ENCODE measurements at regions not wholly inside any gene's neighbourhood (a gene's known extent, or its start where the extent isn't known, plus 50 kb on each side); places are given as distances from the start of the nearest gene placed in this dataset.

DNA sequence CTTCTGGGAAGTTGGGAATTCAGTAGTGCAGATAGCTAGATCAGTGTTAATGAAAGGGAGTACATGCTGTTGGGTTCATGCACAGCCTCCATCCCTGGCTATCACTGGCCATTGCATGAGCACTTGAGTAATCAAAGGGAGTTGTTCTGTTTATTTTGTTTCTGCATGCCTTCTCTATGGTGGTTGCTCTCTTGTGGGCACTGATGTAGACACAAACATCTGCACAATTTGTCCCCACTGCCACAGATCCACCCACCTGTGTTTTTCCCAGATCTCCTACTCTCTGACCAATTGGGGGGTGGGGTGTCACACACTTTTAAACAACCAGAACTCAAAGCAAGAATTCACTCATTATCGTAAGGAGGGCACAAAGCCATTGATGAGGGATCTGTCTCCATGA is 89.7 kb upstream of the DHRS4 start:
- H3K27ac ChIP-seq (ENCODE audit: low read length): no peak overlapping the region
- H3K36me3 ChIP-seq (ENCODE audit: control insufficient read depth in 1 of 2, insufficient read depth in 2 of 2, low read length in 2 of 2): no peaks in the 10 kb centered on the region
- H3K4me3 ChIP-seq (ENCODE audit: low read depth in 1 of 2, low read length in 2 of 2): no peak overlapping the region
- H3K27me3 ChIP-seq (ENCODE audit: low read depth, low read length): no peaks in the 10 kb centered on the region
- no peaks in the 10 kb centered on the region for H3K9me3 ChIP-seq (ENCODE audit: control insufficient read depth in 1 of 2, low read length in 2 of 2)
- H3K4me1 ChIP-seq (ENCODE audit: control insufficient read depth in 1 of 2, insufficient read depth in 2 of 2, low read length in 2 of 2): no peaks in the 10 kb centered on the region

DNA sequence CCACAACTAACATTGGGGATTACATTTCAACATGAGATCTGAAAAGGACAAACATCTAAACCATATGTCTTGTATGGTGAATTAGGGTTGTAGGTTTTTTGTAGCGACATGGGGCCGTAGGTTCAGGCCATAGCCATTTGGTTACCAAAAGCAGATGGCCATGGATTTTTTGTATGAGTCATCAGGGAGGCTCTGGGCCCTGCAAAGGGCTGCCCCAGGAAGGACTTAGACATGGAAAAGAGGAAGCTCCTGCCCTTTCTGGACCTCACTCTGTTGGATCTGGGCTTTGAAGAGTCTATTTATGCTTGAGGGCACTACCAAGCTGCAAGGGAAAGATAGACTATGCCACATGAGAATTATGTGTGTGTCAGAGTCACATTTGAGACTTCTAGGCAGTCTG is 89.3 kb upstream of the DHRS4 start:
- Histone ChIP-seq H3K27ac (ENCODE audit: low read length) (no peak overlapping the region), H3K4me1 (ENCODE audit: control insufficient read depth in 1 of 2, insufficient read depth in 2 of 2, low read length in 2 of 2) (no peaks in the 10 kb centered on the region)

DNA sequence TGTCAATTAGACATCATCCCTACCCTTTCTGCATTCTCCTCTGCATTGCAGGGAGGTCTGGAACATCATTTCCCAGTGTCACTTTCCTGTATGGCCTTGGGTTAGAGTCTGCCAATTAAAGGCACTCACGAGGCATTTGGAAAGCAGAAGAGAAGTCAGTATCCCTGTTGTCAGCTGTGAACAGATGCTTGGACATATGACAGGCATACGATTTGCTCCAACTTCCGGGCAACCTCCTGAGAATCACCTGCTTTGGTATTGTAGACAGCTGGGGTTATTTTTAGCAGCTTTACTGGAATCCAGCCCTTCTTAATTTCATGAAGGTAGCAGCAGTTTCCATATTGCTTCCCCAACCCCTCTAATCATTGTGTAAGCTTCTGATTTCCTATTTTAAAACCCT is 88.7 kb upstream of the DHRS4 start:
- H3K9me3 ChIP-seq (ENCODE audit: control insufficient read depth in 1 of 2, low read length in 2 of 2): no peaks in the 10 kb centered on the region
- H3K4me1 ChIP-seq (ENCODE audit: control insufficient read depth in 1 of 2, insufficient read depth in 2 of 2, low read length in 2 of 2): no peaks in the 10 kb centered on the region
- H3K27me3 ChIP-seq (ENCODE audit: low read depth, low read length): no peaks in the 10 kb centered on the region
- no peak overlapping the region for H3K27ac ChIP-seq (ENCODE audit: low read length)
- H3K4me3 ChIP-seq (ENCODE audit: low read depth in 1 of 2, low read length in 2 of 2): no peak overlapping the region
- H3K36me3 ChIP-seq (ENCODE audit: control insufficient read depth in 1 of 2, insufficient read depth in 2 of 2, low read length in 2 of 2): no peaks in the 10 kb centered on the region

More for the DNA sequence above, 89.3 kb upstream of the DHRS4 start:
- Histone ChIP-seq H3K9me3 (ENCODE audit: control insufficient read depth in 1 of 2, low read length in 2 of 2) (no peaks in the 10 kb centered on the region), H3K36me3 (ENCODE audit: control insufficient read depth in 1 of 2, insufficient read depth in 2 of 2, low read length in 2 of 2) (no peaks in the 10 kb centered on the region), H3K4me3 (ENCODE audit: low read depth in 1 of 2, low read length in 2 of 2) (no peak overlapping the region), H3K27me3 (ENCODE audit: low read depth, low read length) (no peaks in the 10 kb centered on the region)

GRCh38 chr14:23865502-23865901 is 88.1 kb upstream of the DHRS4 start:
- Histone ChIP-seq H3K4me1 (ENCODE audit: control insufficient read depth in 1 of 2, insufficient read depth in 2 of 2, low read length in 2 of 2) (no peaks in the 10 kb centered on the region), H3K27ac (ENCODE audit: low read length) (no peak overlapping the region), H3K4me3 (ENCODE audit: low read depth in 1 of 2, low read length in 2 of 2) (no peak overlapping the region), H3K27me3 (ENCODE audit: low read depth, low read length) (no peaks in the 10 kb centered on the region), H3K9me3 (ENCODE audit: control insufficient read depth in 1 of 2, low read length in 2 of 2) (no peaks in the 10 kb centered on the region), H3K36me3 (ENCODE audit: control insufficient read depth in 1 of 2, insufficient read depth in 2 of 2, low read length in 2 of 2) (no peaks in the 10 kb centered on the region)

GRCh38 chr14:23866269-23866668 is 87.3 kb upstream of the DHRS4 start:
- Histone ChIP-seq H3K4me3 (ENCODE audit: low read depth in 1 of 2, low read length in 2 of 2) (no peak overlapping the region), H3K4me1 (ENCODE audit: control insufficient read depth in 1 of 2, insufficient read depth in 2 of 2, low read length in 2 of 2) (no peaks in the 10 kb centered on the region), H3K9me3 (ENCODE audit: control insufficient read depth in 1 of 2, low read length in 2 of 2) (no peaks in the 10 kb centered on the region), H3K27me3 (ENCODE audit: low read depth, low read length) (no peaks in the 10 kb centered on the region), H3K36me3 (ENCODE audit: control insufficient read depth in 1 of 2, insufficient read depth in 2 of 2, low read length in 2 of 2) (no peaks in the 10 kb centered on the region), H3K27ac (ENCODE audit: low read length) (no peak overlapping the region)

GRCh38 chr14:23869078-23869719 is 84.4 kb upstream of the DHRS4 start:
- Histone ChIP-seq H3K4me1 (ENCODE audit: control insufficient read depth in 1 of 2, insufficient read depth in 2 of 2, low read length in 2 of 2) (no peaks in the 10 kb centered on the region), H3K4me3 (ENCODE audit: low read depth in 1 of 2, low read length in 2 of 2) (no peak overlapping the region), H3K36me3 (ENCODE audit: control insufficient read depth in 1 of 2, insufficient read depth in 2 of 2, low read length in 2 of 2) (no peaks in the 10 kb centered on the region), H3K9me3 (ENCODE audit: control insufficient read depth in 1 of 2, low read length in 2 of 2) (no peaks in the 10 kb centered on the region), H3K27me3 (ENCODE audit: low read depth, low read length) (no peaks in the 10 kb centered on the region), H3K27ac (ENCODE audit: low read length) (no peak overlapping the region)

DNA sequence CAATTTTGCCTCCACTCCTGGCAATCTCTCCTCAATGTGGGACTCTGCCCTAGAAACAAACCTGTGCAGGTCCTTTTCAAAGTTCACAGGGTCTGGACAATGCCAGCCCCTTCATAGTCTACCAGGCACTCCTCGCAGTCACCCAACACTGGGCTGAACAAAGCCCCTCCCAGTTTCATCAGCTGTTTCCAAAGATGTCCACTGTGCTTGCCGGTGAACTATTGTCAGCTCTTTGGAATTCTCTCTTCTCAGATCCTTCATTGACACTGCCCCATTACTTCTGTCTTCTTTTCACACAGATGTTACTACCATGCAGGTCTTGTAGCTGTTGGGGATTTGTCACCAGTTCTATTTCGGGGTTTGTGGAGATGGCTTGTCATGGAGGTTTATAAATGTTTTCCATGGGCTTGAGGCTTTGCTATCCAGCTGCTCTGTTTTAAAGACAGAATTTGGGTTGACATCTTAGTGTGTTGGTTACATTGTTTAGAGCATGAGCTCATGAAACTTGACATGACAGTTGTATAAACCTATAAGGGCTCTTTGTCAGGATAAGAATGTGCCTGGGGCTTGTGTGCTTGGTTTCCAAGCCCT is 77.3 kb upstream of the DHRS4 start:
- Histone ChIP-seq H3K27ac (ENCODE audit: low read length) (no peak overlapping the region), H3K36me3 (ENCODE audit: control insufficient read depth in 1 of 2, insufficient read depth in 2 of 2, low read length in 2 of 2) (no peaks in the 10 kb centered on the region), H3K9me3 (ENCODE audit: control insufficient read depth in 1 of 2, low read length in 2 of 2) (no peaks in the 10 kb centered on the region), H3K27me3 (ENCODE audit: low read depth, low read length) (no peaks in the 10 kb centered on the region), H3K4me1 (ENCODE audit: control insufficient read depth in 1 of 2, insufficient read depth in 2 of 2, low read length in 2 of 2) (no peaks in the 10 kb centered on the region), H3K4me3 (ENCODE audit: low read depth in 1 of 2, low read length in 2 of 2) (no peak overlapping the region)

- H3K4me3 ChIP-seq (ENCODE audit: low read depth in 1 of 2, low read length in 2 of 2): no peak overlapping the region
- H3K27ac ChIP-seq (ENCODE audit: low read length): no peak overlapping the region
- no peaks in the 10 kb centered on the region for H3K27me3 ChIP-seq (ENCODE audit: low read depth, low read length)
- H3K36me3 ChIP-seq (ENCODE audit: control insufficient read depth in 1 of 2, insufficient read depth in 2 of 2, low read length in 2 of 2): no peaks in the 10 kb centered on the region
- H3K4me1 ChIP-seq (ENCODE audit: control insufficient read depth in 1 of 2, insufficient read depth in 2 of 2, low read length in 2 of 2): no peaks in the 10 kb centered on the region
- H3K9me3 ChIP-seq (ENCODE audit: control insufficient read depth in 1 of 2, low read length in 2 of 2): no peaks in the 10 kb centered on the region
Observed at GRCh38 chr14:23877111-23877510, 76.5 kb upstream of the DHRS4 start.

GRCh38 chr14:23877538-23878180 is 75.9 kb upstream of the DHRS4 start:
- Histone ChIP-seq H3K4me1 (ENCODE audit: control insufficient read depth in 1 of 2, insufficient read depth in 2 of 2, low read length in 2 of 2) (no peaks in the 10 kb centered on the region), H3K27me3 (ENCODE audit: low read depth, low read length) (no peaks in the 10 kb centered on the region), H3K9me3 (ENCODE audit: control insufficient read depth in 1 of 2, low read length in 2 of 2) (no peaks in the 10 kb centered on the region), H3K36me3 (ENCODE audit: control insufficient read depth in 1 of 2, insufficient read depth in 2 of 2, low read length in 2 of 2) (no peaks in the 10 kb centered on the region), H3K27ac (ENCODE audit: low read length) (no peak overlapping the region), H3K4me3 (ENCODE audit: low read depth in 1 of 2, low read length in 2 of 2) (no peak overlapping the region)

DNA sequence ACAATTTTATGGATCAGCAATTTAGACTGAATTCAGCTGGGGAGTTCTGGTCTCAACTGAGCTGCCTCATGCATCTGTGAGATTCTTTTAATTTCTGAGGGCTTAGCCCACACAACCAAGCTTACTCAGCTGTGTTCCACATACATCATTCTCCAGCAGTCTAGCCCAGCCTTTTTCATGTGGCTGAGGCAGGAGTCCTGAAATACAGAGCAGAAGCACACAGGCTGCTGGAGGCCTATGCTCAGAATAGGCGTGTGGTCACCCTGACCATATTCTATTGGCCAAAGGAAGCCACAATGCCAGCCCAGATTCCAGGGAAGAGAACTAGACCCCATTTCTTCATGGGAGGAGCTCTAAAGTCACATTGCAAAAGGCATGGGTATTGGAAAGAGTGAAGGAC is 72.3 kb upstream of the DHRS4 start:
- Histone ChIP-seq H3K4me1 (ENCODE audit: control insufficient read depth in 1 of 2, insufficient read depth in 2 of 2, low read length in 2 of 2) (no peaks in the 10 kb centered on the region), H3K36me3 (ENCODE audit: control insufficient read depth in 1 of 2, insufficient read depth in 2 of 2, low read length in 2 of 2) (no peaks in the 10 kb centered on the region), H3K9me3 (ENCODE audit: control insufficient read depth in 1 of 2, low read length in 2 of 2) (no peaks in the 10 kb centered on the region), H3K27me3 (ENCODE audit: low read depth, low read length) (no peaks in the 10 kb centered on the region), H3K27ac (ENCODE audit: low read length) (no peak overlapping the region), H3K4me3 (ENCODE audit: low read depth in 1 of 2, low read length in 2 of 2) (no peak overlapping the region)

DNA sequence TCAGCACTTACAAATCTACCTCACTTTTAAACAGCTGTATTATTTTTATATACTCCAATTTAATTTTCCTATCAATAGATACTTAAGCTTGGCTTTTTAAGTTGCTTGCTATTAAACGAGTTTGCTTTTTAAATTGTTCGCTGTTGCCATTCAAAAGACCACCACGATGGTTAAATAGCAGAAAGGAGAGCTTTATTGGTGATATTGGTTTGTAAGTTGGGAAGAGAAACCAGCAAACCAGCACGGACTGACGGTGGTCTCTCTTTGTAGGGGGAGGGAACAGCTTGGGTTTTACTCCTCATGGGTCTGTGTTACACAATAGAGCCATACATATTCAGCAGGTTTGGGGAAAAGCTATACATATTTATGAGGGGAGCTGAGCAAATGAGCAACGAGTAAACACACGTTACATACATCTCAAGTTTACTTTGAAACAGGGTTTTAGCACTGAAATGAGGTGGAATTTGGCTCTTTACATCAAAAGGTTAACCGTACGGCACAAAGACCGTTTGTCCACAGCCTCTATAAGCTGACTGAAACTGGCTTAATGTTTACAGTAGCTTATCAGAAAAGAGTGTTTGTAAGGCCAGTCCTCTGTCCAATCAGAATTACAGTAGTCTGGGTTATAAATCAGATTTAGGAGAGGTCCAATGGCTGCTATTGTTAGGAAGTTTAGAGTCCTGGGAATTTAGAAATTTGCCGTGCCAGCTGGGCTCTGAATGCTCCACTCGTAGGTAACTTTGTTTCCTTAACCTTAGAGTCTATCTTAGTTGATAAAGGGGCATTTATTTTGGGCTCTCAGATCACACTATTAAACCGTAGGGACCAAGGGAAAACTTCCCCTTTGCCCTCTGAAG is 69.7 kb upstream of the DHRS4 start:
- no peak overlapping the region for H3K27ac ChIP-seq (ENCODE audit: low read length)

More for the DNA sequence above, 69.7 kb upstream of the DHRS4 start:
- Histone ChIP-seq H3K4me1 (ENCODE audit: control insufficient read depth in 1 of 2, insufficient read depth in 2 of 2, low read length in 2 of 2) (no peaks in the 10 kb centered on the region), H3K4me3 (ENCODE audit: low read depth in 1 of 2, low read length in 2 of 2) (no peak overlapping the region), H3K27me3 (ENCODE audit: low read depth, low read length) (no peaks in the 10 kb centered on the region), H3K9me3 (ENCODE audit: control insufficient read depth in 1 of 2, low read length in 2 of 2) (peaks cover 5 to 7% of the 10 kb centered on the region in 2 donors), H3K36me3 (ENCODE audit: control insufficient read depth in 1 of 2, insufficient read depth in 2 of 2, low read length in 2 of 2) (no peaks in the 10 kb centered on the region)
